ENCODE measurements at regions not wholly inside any gene's neighbourhood (a gene's known extent, or its start where the extent isn't known, plus 50 kb on each side); places are given as distances from the start of the nearest gene placed in this dataset.

- no peak for ATAC-seq
- Mint-ChIP-seq H3K27ac (no peak overlapping the region), H3K4me1 (no peaks in the 10 kb centered on the region), H3K4me3 (no peak overlapping the region), H3K36me3 (ENCODE audit: low read depth) (no peaks in the 10 kb centered on the region), H3K9me3 (ENCODE audit: low read depth) (no peaks in the 10 kb centered on the region), H3K27me3 (no peaks in the 10 kb centered on the region)
- ChIA-PET POLR2A (no interaction called here), CTCF (no interaction called here)
- no peak for DNase-seq
- intact Hi-C loops (cut with DNase I, micrococcal nuclease) = no loop called here
Observed at GRCh38 chr5:51566953-51567352, 183.7 kb downstream of the ISL1 start.

GRCh38 chr5:51567636-51568035, 184.4 kb downstream of the ISL1 start:
- H3K4me1 Mint-ChIP-seq = no peaks in the 10 kb centered on the region
- H3K36me3 Mint-ChIP-seq (ENCODE audit: low read depth) = no peaks in the 10 kb centered on the region
- peaks cover under 1% of the 10 kb centered on the region for H3K9me3 Mint-ChIP-seq (ENCODE audit: low read depth)
- H3K27me3 Mint-ChIP-seq = no peaks in the 10 kb centered on the region
- no peak overlapping the region for H3K4me3 Mint-ChIP-seq
- H3K27ac Mint-ChIP-seq = no peak overlapping the region
- DNase-seq = no peak
- intact Hi-C loops (cut with DNase I, micrococcal nuclease) = no loop called here
- CTCF ChIA-PET = no interaction called here
- POLR2A ChIA-PET = no interaction called here
- no peak for ATAC-seq

GRCh38 chr5:51573835-51574234, 190.6 kb downstream of the ISL1 start:
- peaks cover 12% of the 10 kb centered on the region for H3K9me3 Mint-ChIP-seq (ENCODE audit: low read depth)
- no peak for ATAC-seq
- ChIA-PET CTCF (interaction anchor here (0.8 kb wide), 1 partner anchor 192 kb away, joined by 3 read pairs; no protein-coding TSS in a partner anchor), POLR2A (no interaction called here)
- no peak overlapping the region for H3K27ac Mint-ChIP-seq
- H3K36me3 Mint-ChIP-seq (ENCODE audit: low read depth) = no peaks in the 10 kb centered on the region
- no peak for DNase-seq
- H3K4me3 Mint-ChIP-seq = no peak overlapping the region
- H3K27me3 Mint-ChIP-seq = no peaks in the 10 kb centered on the region
- intact Hi-C loops (cut with DNase I, micrococcal nuclease) = no loop called here
- H3K4me1 Mint-ChIP-seq = no peaks in the 10 kb centered on the region

- ATAC-seq = no peak
- Mint-ChIP-seq H3K27me3 (no peaks in the 10 kb centered on the region), H3K36me3 (ENCODE audit: low read depth) (no peaks in the 10 kb centered on the region), H3K4me1 (no peaks in the 10 kb centered on the region), H3K9me3 (ENCODE audit: low read depth) (no peaks in the 10 kb centered on the region), H3K27ac (no peak overlapping the region), H3K4me3 (no peak overlapping the region)
- intact Hi-C loops (cut with DNase I, micrococcal nuclease) = no loop called here
- CTCF ChIA-PET = no interaction called here
- POLR2A ChIA-PET = no interaction called here
- DNase-seq = no peak
Observed at GRCh38 chr5:51582871-51583394, 199.7 kb downstream of the ISL1 start.

GRCh38 chr5:51598026-51598425, 214.8 kb downstream of the ISL1 start:
- no peaks in the 10 kb centered on the region for H3K36me3 Mint-ChIP-seq (ENCODE audit: low read depth)
- DNase-seq (no peak), ATAC-seq (no peak)
- CTCF ChIA-PET = no interaction called here
- H3K9me3 Mint-ChIP-seq (ENCODE audit: low read depth) = peaks cover 2% of the 10 kb centered on the region
- H3K4me3 Mint-ChIP-seq = no peak overlapping the region
- H3K27me3 Mint-ChIP-seq = no peaks in the 10 kb centered on the region
- POLR2A ChIA-PET = no interaction called here
- intact Hi-C loops (cut with DNase I, micrococcal nuclease) = no loop called here
- no peak overlapping the region for H3K27ac Mint-ChIP-seq
- no peaks in the 10 kb centered on the region for H3K4me1 Mint-ChIP-seq

- Mint-ChIP-seq H3K4me1 (no peaks in the 10 kb centered on the region), H3K36me3 (ENCODE audit: low read depth) (no peaks in the 10 kb centered on the region), H3K27ac (no peak overlapping the region), H3K27me3 (no peaks in the 10 kb centered on the region), H3K4me3 (no peak overlapping the region), H3K9me3 (ENCODE audit: low read depth) (peaks cover 5% of the 10 kb centered on the region)
- ChIA-PET POLR2A (no interaction called here), CTCF (no interaction called here)
- no peak for ATAC-seq
- DNase-seq = no peak
- intact Hi-C loops (cut with DNase I, micrococcal nuclease) = no loop called here
Observed at GRCh38 chr5:51599587-51599986, 216.3 kb downstream of the ISL1 start.

GRCh38 chr5:51604324-51604723, 221.1 kb downstream of the ISL1 start:
- Mint-ChIP-seq H3K27me3 (no peaks in the 10 kb centered on the region), H3K4me1 (no peaks in the 10 kb centered on the region), H3K27ac (no peak overlapping the region), H3K9me3 (ENCODE audit: low read depth) (peaks cover 7% of the 10 kb centered on the region), H3K4me3 (no peak overlapping the region), H3K36me3 (ENCODE audit: low read depth) (no peaks in the 10 kb centered on the region)
- POLR2A ChIA-PET = no interaction called here
- CTCF ChIA-PET = no interaction called here
- intact Hi-C loops (cut with DNase I, micrococcal nuclease) = no loop called here
- no peak for DNase-seq
- no peak for ATAC-seq

- Mint-ChIP-seq H3K4me1 (no peaks in the 10 kb centered on the region), H3K4me3 (no peak overlapping the region), H3K27me3 (no peaks in the 10 kb centered on the region), H3K36me3 (ENCODE audit: low read depth) (no peaks in the 10 kb centered on the region), H3K9me3 (ENCODE audit: low read depth) (peaks cover 12% of the 10 kb centered on the region), H3K27ac (no peak overlapping the region)
- DNase-seq = no peak
- POLR2A ChIA-PET = no interaction called here
- CTCF ChIA-PET = no interaction called here
- intact Hi-C loops (cut with DNase I, micrococcal nuclease) = no loop called here
- ATAC-seq = no peak
Observed at GRCh38 chr5:51606921-51607320, 223.7 kb downstream of the ISL1 start.

- POLR2A ChIA-PET = no interaction called here
- intact Hi-C loops (cut with DNase I, micrococcal nuclease) = no loop called here
- CTCF ChIA-PET = no interaction called here
Observed at GRCh38 chr5:51618234-51618633, 235.0 kb downstream of the ISL1 start.

GRCh38 chr5:51621156-51621555, 237.9 kb downstream of the ISL1 start:
- POLR2A ChIA-PET = no interaction called here
- no peak overlapping the region for H3K4me3 Mint-ChIP-seq

More at GRCh38 chr5:51618234-51618633, 235.0 kb downstream of the ISL1 start:
- no peaks in the 10 kb centered on the region for H3K4me1 Mint-ChIP-seq
- no peak overlapping the region for H3K27ac Mint-ChIP-seq
- no peak overlapping the region for H3K4me3 Mint-ChIP-seq
- DNase-seq (no peak), ATAC-seq (no peak)
- no peaks in the 10 kb centered on the region for H3K36me3 Mint-ChIP-seq (ENCODE audit: low read depth)
- no peaks in the 10 kb centered on the region for H3K27me3 Mint-ChIP-seq
- H3K9me3 Mint-ChIP-seq (ENCODE audit: low read depth) = no peaks in the 10 kb centered on the region

GRCh38 chr5:51622161-51622790, 239.0 kb downstream of the ISL1 start:
- ATAC-seq (no peak), DNase-seq (no peak)
- Mint-ChIP-seq H3K4me1 (no peaks in the 10 kb centered on the region), H3K4me3 (no peak overlapping the region), H3K27ac (no peak overlapping the region), H3K36me3 (ENCODE audit: low read depth) (no peaks in the 10 kb centered on the region), H3K9me3 (ENCODE audit: low read depth) (peaks cover 3% of the 10 kb centered on the region), H3K27me3 (no peaks in the 10 kb centered on the region)
- intact Hi-C loops (cut with DNase I, micrococcal nuclease) = no loop called here
- ChIA-PET POLR2A (no interaction called here), CTCF (no interaction called here)

More at GRCh38 chr5:51621156-51621555, 237.9 kb downstream of the ISL1 start:
- no peak for ATAC-seq
- H3K4me1 Mint-ChIP-seq = no peaks in the 10 kb centered on the region
- H3K27me3 Mint-ChIP-seq = no peaks in the 10 kb centered on the region
- intact Hi-C loops (cut with DNase I, micrococcal nuclease) = no loop called here
- DNase-seq = no peak
- CTCF ChIA-PET = no interaction called here
- H3K36me3 Mint-ChIP-seq (ENCODE audit: low read depth) = no peaks in the 10 kb centered on the region
- H3K27ac Mint-ChIP-seq = no peak overlapping the region
- peaks cover 3% of the 10 kb centered on the region for H3K9me3 Mint-ChIP-seq (ENCODE audit: low read depth)

GRCh38 chr5:51625224-51625968, 242.1 kb downstream of the ISL1 start:
- ATAC-seq (no peak), DNase-seq (no peak)
- no peaks in the 10 kb centered on the region for H3K27me3 Mint-ChIP-seq
- no peak overlapping the region for H3K27ac Mint-ChIP-seq
- no peaks in the 10 kb centered on the region for H3K36me3 Mint-ChIP-seq (ENCODE audit: low read depth)
- H3K4me1 Mint-ChIP-seq = no peaks in the 10 kb centered on the region
- CTCF ChIA-PET = no interaction called here
- POLR2A ChIA-PET = no interaction called here
- intact Hi-C loops (cut with DNase I, micrococcal nuclease) = no loop called here
- H3K4me3 Mint-ChIP-seq = no peak overlapping the region
- H3K9me3 Mint-ChIP-seq (ENCODE audit: low read depth) = peaks cover 6% of the 10 kb centered on the region

Measured in activated CD4-positive, alpha-beta T cell treated with anti-CD3 and anti-CD28 coated beads for 36 hours (primary cell).